ENCODE measurements at regions not wholly inside any gene's neighbourhood (a gene's known extent, or its start where the extent isn't known, plus 50 kb on each side); places are given as distances from the start of the nearest gene placed in this dataset.

DNA sequence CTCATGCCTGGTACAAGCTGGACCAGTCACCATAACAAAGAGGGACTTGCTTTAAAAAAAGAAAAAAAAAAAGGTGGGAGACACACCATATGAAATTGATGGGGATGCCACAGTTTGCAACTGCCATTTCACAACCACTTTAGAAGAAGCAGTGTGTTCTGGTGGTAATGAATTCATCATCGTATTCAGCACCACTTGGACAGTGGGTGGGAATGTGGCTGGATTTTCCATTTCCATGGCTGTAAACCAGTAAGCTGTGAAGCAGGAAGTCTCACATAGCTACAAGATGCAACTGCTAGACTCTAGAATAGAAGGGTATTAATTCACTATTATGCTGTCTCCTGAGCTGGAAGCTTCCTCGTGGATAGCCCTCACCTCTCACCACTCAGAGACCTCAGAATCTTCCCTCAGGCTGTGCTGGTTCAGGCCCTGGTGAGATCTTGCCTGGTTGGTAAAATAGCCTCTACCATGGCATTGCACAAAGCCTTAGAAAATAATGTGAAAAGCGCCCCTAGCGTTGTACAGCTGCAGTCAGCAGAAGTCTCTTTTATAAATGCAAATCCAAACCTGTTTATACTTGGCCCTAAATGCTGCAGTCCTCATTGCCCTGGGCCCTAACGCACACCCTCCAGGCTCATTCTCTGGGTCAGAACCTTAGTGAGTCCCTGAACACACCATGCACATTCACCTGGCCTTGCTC is 150.7 kb downstream of the KCTD15 start:
- Histone ChIP-seq H3K27ac (ENCODE audit: low read length) (no peak overlapping the region), H3K9ac (ENCODE audit: low read length in 2 of 2) (no peak overlapping the region), H3K4me1 (ENCODE audit: control insufficient read depth, insufficient read depth, low read length) (no peaks in the 10 kb centered on the region), H3K27me3 (ENCODE audit: control insufficient read depth in 1 of 2, insufficient read depth in 2 of 2, low read length in 2 of 2) (no peaks in the 10 kb centered on the region), H3K36me3 (ENCODE audit: control insufficient read depth in 2 of 2, insufficient read depth in 2 of 2, low read length in 2 of 2) (no peaks in the 10 kb centered on the region), H3K9me3 (ENCODE audit: control insufficient read depth in 2 of 2, low read length in 2 of 2) (no peaks in the 10 kb centered on the region), H3K4me3 (ENCODE audit: low read length in 2 of 2) (no peak overlapping the region)

DNA sequence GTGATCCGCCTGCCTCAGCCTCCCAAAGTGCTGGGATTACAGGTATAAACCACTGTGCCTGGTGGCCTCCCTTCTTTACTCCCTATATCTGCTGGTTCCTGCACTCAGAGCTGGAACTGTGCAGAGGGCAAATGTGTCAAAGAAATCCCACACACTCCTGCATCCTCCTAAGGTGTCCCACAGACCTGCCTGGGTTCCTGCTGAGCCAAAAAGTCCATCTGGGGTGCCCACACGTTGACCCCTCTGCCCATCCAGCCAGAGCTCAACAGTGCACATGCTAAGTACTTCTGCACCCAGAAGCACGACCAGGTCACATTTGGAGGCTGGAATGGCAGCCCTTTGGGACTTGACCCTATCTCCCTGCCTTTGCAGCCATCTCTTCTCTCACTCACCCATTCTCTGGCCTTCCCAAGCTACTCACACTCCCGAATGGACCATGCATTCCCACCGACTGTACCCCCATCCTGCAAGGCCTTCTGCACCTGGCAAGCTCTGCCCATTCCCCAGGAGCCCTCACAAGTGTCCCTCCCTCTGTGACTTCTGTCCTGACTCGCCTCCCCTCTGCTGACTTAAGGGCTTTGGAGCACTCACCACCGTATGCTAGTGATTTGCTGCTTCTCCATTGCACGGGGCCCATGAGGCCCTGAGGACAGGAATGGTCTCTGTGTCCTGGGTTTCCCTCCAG is 152.1 kb downstream of the KCTD15 start:
- Histone ChIP-seq H3K9ac (ENCODE audit: low read length in 2 of 2) (no peak overlapping the region), H3K27me3 (ENCODE audit: control insufficient read depth in 1 of 2, insufficient read depth in 2 of 2, low read length in 2 of 2) (no peaks in the 10 kb centered on the region), H3K27ac (ENCODE audit: low read length) (no peak overlapping the region), H3K4me1 (ENCODE audit: control insufficient read depth, insufficient read depth, low read length) (no peaks in the 10 kb centered on the region), H3K36me3 (ENCODE audit: control insufficient read depth in 2 of 2, insufficient read depth in 2 of 2, low read length in 2 of 2) (no peaks in the 10 kb centered on the region), H3K4me3 (ENCODE audit: low read length in 2 of 2) (no peak overlapping the region), H3K9me3 (ENCODE audit: control insufficient read depth in 2 of 2, low read length in 2 of 2) (no peaks in the 10 kb centered on the region)

DNA sequence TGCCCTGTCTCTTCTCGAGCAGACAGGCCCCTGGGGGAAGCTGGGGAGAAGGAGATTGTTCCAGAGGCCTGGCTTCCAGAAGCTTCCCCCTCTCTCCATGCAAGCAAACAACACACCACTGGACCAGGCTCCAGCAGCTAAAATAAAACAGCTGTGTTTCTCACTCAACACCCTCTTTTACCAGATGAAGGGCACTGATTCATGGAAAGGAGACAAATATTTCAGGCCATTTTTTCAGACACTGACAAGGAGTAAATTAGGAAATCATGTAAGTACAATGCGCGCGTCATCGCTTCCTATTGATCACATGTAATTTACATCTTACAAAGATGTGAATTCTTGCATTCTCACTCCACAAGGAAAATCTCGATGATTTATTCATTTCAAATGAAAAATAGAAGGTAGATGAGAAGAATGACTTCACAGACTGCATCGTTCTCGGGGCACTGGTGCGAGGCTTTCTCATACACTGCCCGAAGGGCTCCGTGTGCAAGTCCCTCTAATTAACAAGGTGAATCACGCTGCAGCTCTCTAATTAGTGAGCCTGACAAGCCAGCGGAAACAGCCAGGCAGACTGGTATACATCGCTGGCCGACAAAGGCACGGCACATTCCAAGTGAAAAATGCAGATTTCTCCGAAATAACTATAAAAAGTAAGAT is 153.6 kb downstream of the KCTD15 start:
- Histone ChIP-seq H3K9me3 (ENCODE audit: control insufficient read depth in 2 of 2, low read length in 2 of 2) (no peaks in the 10 kb centered on the region), H3K9ac (ENCODE audit: low read length in 2 of 2) (no peak overlapping the region), H3K27ac (ENCODE audit: low read length) (no peak overlapping the region), H3K4me1 (ENCODE audit: control insufficient read depth, insufficient read depth, low read length) (no peaks in the 10 kb centered on the region), H3K4me3 (ENCODE audit: low read length in 2 of 2) (no peak overlapping the region), H3K27me3 (ENCODE audit: control insufficient read depth in 1 of 2, insufficient read depth in 2 of 2, low read length in 2 of 2) (no peaks in the 10 kb centered on the region), H3K36me3 (ENCODE audit: control insufficient read depth in 2 of 2, insufficient read depth in 2 of 2, low read length in 2 of 2) (no peaks in the 10 kb centered on the region)

DNA sequence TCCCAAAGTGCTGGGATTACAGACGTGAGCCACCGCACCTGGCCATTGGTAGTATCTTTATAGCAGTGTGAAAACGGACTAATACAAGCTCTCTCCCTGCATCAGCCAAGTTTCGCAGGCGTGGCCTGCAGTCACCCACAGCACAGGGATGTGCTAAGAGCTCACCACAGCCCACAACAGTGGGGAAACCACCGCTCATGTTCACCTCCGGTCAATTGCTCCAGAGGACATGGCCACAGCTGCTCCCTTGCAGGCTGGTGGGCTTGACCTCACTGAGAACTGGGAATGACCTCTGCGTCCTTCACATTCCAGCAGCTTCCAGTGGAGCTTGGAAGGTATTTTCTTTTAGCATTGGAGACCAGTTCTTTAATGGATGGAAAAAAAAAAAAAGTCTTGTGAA is 156.4 kb downstream of the KCTD15 start:
- no peak overlapping the region for H3K4me3 ChIP-seq (ENCODE audit: low read length in 2 of 2)
- H3K9ac ChIP-seq (ENCODE audit: low read length in 2 of 2), result no peak overlapping the region
- no peak overlapping the region for H3K27ac ChIP-seq (ENCODE audit: low read length)
- H3K9me3 ChIP-seq (ENCODE audit: control insufficient read depth in 2 of 2, low read length in 2 of 2), result no peaks in the 10 kb centered on the region
- no peaks in the 10 kb centered on the region for H3K4me1 ChIP-seq (ENCODE audit: control insufficient read depth, insufficient read depth, low read length)
- H3K36me3 ChIP-seq (ENCODE audit: control insufficient read depth in 2 of 2, insufficient read depth in 2 of 2, low read length in 2 of 2), result no peaks in the 10 kb centered on the region
- no peaks in the 10 kb centered on the region for H3K27me3 ChIP-seq (ENCODE audit: control insufficient read depth in 1 of 2, insufficient read depth in 2 of 2, low read length in 2 of 2)

DNA sequence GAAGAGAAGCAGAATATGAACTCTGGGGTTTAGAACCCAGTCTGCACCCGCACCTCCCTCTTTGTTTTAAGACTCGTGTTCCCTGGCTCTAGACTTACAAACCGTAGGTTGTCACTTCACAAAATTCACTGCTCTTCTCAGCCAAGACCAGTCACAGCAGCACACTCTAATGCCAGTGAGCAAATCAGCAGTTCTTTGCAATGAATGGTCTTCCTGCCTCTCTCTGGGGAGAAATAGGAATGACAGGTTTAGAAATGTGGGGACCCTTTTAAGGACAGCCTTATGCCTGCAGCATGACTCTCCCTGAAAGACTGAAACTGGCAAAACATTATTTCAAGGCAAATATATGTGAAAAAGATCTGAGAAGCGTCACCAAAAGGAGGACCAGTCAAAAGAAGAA is 156.9 kb downstream of the KCTD15 start:
- H3K4me1 ChIP-seq (ENCODE audit: control insufficient read depth, insufficient read depth, low read length), result no peaks in the 10 kb centered on the region
- no peaks in the 10 kb centered on the region for H3K27me3 ChIP-seq (ENCODE audit: control insufficient read depth in 1 of 2, insufficient read depth in 2 of 2, low read length in 2 of 2)
- H3K27ac ChIP-seq (ENCODE audit: low read length), result no peak overlapping the region
- no peak overlapping the region for H3K4me3 ChIP-seq (ENCODE audit: low read length in 2 of 2)
- no peaks in the 10 kb centered on the region for H3K36me3 ChIP-seq (ENCODE audit: control insufficient read depth in 2 of 2, insufficient read depth in 2 of 2, low read length in 2 of 2)
- H3K9ac ChIP-seq (ENCODE audit: low read length in 2 of 2), result no peak overlapping the region
- H3K9me3 ChIP-seq (ENCODE audit: control insufficient read depth in 2 of 2, low read length in 2 of 2), result no peaks in the 10 kb centered on the region

DNA sequence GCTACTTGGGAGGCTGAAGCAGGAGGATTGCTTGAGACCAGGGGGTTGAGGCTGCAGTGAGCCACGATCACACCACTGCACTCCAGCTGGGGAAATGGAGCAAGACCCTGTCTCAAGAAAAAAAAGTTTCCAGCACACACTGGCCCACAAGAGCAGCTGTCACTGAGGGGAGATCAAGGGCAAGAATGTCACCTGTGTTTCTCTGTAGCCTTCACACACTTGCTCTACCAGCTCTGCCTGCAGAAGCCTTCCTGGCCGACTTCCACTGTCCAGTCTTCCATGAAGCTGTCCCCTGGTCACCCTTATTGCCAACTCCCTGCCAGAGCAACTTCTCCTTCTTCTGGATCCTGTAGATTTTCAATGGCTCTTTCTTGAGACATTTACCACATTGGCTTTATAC is 158.0 kb downstream of the KCTD15 start:
- Histone ChIP-seq H3K36me3 (ENCODE audit: control insufficient read depth in 2 of 2, insufficient read depth in 2 of 2, low read length in 2 of 2) (no peaks in the 10 kb centered on the region), H3K27ac (ENCODE audit: low read length) (no peak overlapping the region)

DNA sequence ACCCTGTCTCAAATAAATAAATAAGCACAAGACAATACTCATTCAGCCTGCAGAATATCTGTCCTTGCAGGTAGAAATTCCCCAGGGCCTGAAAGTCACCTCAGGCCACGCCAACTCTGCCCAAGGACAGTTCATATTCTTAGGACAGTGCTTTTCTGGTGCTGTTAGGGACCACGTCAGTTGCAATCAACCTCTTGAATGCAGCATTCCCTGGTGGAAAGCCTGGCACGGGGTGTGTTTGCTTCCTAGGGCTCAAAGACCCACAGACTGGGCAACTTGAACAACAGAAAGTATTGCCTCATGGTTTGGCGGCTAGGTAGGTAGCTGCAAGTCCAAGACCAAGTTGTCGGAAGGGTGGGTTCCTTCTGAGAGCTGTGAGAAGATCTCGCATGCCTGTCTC is 160.3 kb downstream of the KCTD15 start:
- Histone ChIP-seq H3K36me3 (ENCODE audit: control insufficient read depth in 2 of 2, insufficient read depth in 2 of 2, low read length in 2 of 2) (no peaks in the 10 kb centered on the region), H3K27me3 (ENCODE audit: control insufficient read depth in 1 of 2, insufficient read depth in 2 of 2, low read length in 2 of 2) (no peaks in the 10 kb centered on the region)

More for the DNA sequence above, 158.0 kb downstream of the KCTD15 start:
- H3K27me3 ChIP-seq (ENCODE audit: control insufficient read depth in 1 of 2, insufficient read depth in 2 of 2, low read length in 2 of 2), result no peaks in the 10 kb centered on the region
- no peaks in the 10 kb centered on the region for H3K4me1 ChIP-seq (ENCODE audit: control insufficient read depth, insufficient read depth, low read length)
- no peak overlapping the region for H3K4me3 ChIP-seq (ENCODE audit: low read length in 2 of 2)
- H3K9me3 ChIP-seq (ENCODE audit: control insufficient read depth in 2 of 2, low read length in 2 of 2), result no peaks in the 10 kb centered on the region
- H3K9ac ChIP-seq (ENCODE audit: low read length in 2 of 2), result no peak overlapping the region

DNA sequence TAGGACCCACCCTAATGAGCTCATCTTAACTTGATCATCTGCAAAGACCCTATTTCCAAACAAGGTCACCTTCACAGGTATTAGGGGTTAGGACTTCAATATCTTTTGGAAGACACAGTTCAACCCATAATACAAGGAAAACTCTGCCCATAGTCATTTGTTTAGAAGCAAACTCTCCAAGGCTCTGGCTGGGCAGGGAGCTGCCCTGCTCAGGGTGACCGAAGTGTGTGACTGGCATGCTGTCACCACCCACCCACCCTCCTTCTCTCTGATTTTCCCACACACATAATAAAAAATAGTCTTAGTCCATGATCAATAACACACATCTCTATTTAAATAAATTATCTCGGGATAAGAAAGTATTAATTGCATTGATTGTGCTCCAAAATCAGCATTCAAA is 161.1 kb downstream of the KCTD15 start:
- Histone ChIP-seq H3K27ac (ENCODE audit: low read length) (no peak overlapping the region), H3K4me1 (ENCODE audit: control insufficient read depth, insufficient read depth, low read length) (no peaks in the 10 kb centered on the region), H3K27me3 (ENCODE audit: control insufficient read depth in 1 of 2, insufficient read depth in 2 of 2, low read length in 2 of 2) (no peaks in the 10 kb centered on the region), H3K4me3 (ENCODE audit: low read length in 2 of 2) (no peak overlapping the region), H3K9me3 (ENCODE audit: control insufficient read depth in 2 of 2, low read length in 2 of 2) (no peaks in the 10 kb centered on the region), H3K9ac (ENCODE audit: low read length in 2 of 2) (no peak overlapping the region), H3K36me3 (ENCODE audit: control insufficient read depth in 2 of 2, insufficient read depth in 2 of 2, low read length in 2 of 2) (no peaks in the 10 kb centered on the region)

More for the DNA sequence above, 160.3 kb downstream of the KCTD15 start:
- Histone ChIP-seq H3K27ac (ENCODE audit: low read length) (no peak overlapping the region), H3K4me3 (ENCODE audit: low read length in 2 of 2) (no peak overlapping the region), H3K4me1 (ENCODE audit: control insufficient read depth, insufficient read depth, low read length) (no peaks in the 10 kb centered on the region), H3K9ac (ENCODE audit: low read length in 2 of 2) (no peak overlapping the region), H3K9me3 (ENCODE audit: control insufficient read depth in 2 of 2, low read length in 2 of 2) (no peaks in the 10 kb centered on the region)

DNA sequence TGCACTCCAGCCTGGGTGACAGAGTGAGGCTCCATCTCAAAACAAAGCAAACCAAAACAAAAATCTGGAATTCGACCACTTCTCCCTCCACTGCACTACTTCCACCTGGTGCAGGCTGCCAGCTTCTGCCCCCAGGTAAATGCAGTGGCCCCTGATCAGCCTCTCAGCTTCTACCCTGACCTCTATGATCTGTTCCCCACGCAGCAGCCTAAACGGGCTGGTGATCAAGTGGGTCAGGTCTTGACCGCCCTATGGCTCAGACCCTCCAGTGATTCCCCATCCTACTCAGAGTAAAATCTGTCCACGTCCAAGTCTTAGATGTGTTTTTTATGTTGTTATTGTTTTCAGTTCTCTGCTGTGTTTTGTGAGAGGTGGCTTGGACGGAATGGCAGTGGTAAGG is 163.9 kb downstream of the KCTD15 start:
- Histone ChIP-seq H3K4me3 (ENCODE audit: low read length in 2 of 2) (no peak overlapping the region), H3K27me3 (ENCODE audit: control insufficient read depth in 1 of 2, insufficient read depth in 2 of 2, low read length in 2 of 2) (no peaks in the 10 kb centered on the region)

DNA sequence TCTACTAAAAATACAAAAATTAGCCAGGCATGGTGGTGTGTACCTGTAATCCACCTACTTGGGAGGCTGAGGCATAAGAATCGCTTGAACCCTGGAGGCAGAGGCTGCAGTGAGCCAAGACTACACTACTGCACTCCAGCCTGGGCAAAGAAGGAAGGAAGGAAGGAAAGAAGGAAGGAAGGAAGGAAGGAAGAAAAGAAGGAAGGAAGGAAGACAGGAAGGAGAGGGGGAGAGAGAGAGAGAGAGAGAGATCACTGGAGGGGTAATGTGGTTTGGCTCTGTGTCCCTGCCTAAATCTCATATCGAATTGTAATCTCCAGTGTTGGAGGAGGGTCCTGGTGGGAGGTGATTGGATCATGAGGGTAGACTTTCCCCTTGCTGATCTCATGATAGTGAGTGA is 165.5 kb downstream of the KCTD15 start:
- Histone ChIP-seq H3K4me1 (ENCODE audit: control insufficient read depth, insufficient read depth, low read length) (no peaks in the 10 kb centered on the region), H3K9me3 (ENCODE audit: control insufficient read depth in 2 of 2, low read length in 2 of 2) (no peaks in the 10 kb centered on the region), H3K36me3 (ENCODE audit: control insufficient read depth in 2 of 2, insufficient read depth in 2 of 2, low read length in 2 of 2) (no peaks in the 10 kb centered on the region), H3K27me3 (ENCODE audit: control insufficient read depth in 1 of 2, insufficient read depth in 2 of 2, low read length in 2 of 2) (no peaks in the 10 kb centered on the region), H3K27ac (ENCODE audit: low read length) (no peak overlapping the region), H3K9ac (ENCODE audit: low read length in 2 of 2) (no peak overlapping the region), H3K4me3 (ENCODE audit: low read length in 2 of 2) (no peak overlapping the region)

More for the DNA sequence above, 163.9 kb downstream of the KCTD15 start:
- H3K36me3 ChIP-seq (ENCODE audit: control insufficient read depth in 2 of 2, insufficient read depth in 2 of 2, low read length in 2 of 2), result no peaks in the 10 kb centered on the region
- H3K27ac ChIP-seq (ENCODE audit: low read length), result no peak overlapping the region
- H3K4me1 ChIP-seq (ENCODE audit: control insufficient read depth, insufficient read depth, low read length), result no peaks in the 10 kb centered on the region
- no peak overlapping the region for H3K9ac ChIP-seq (ENCODE audit: low read length in 2 of 2)
- no peaks in the 10 kb centered on the region for H3K9me3 ChIP-seq (ENCODE audit: control insufficient read depth in 2 of 2, low read length in 2 of 2)

DNA sequence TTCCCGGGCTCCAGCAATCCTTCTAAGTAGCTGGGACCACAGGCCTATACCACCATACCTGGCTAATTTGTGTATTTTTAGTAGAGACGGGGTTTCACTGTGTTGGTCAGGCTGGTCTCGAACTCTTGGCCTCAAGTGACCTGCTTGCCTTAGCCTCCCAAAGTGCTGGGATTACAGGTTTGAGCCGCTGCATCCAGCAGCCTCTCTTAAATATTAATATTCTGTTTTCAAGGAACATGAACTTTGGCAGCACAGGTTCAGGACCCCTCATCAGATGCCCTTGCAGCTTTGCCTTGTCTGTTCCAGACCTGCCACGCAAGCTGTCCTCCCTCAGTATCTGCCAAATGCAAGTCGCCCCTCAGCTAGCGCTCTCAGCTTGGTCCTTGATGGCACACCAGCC is 166.8 kb downstream of the KCTD15 start:
- Histone ChIP-seq H3K9me3 (ENCODE audit: control insufficient read depth in 2 of 2, low read length in 2 of 2) (no peaks in the 10 kb centered on the region), H3K4me1 (ENCODE audit: control insufficient read depth, insufficient read depth, low read length) (no peaks in the 10 kb centered on the region), H3K27me3 (ENCODE audit: control insufficient read depth in 1 of 2, insufficient read depth in 2 of 2, low read length in 2 of 2) (no peaks in the 10 kb centered on the region), H3K9ac (ENCODE audit: low read length in 2 of 2) (no peak overlapping the region), H3K36me3 (ENCODE audit: control insufficient read depth in 2 of 2, insufficient read depth in 2 of 2, low read length in 2 of 2) (no peaks in the 10 kb centered on the region), H3K27ac (ENCODE audit: low read length) (no peak overlapping the region), H3K4me3 (ENCODE audit: low read length in 2 of 2) (no peak overlapping the region)
